ENCODE measurements at regions not wholly inside any gene's neighbourhood (a gene's known extent, or its start where the extent isn't known, plus 50 kb on each side); places are given as distances from the start of the nearest gene placed in this dataset.

DNA sequence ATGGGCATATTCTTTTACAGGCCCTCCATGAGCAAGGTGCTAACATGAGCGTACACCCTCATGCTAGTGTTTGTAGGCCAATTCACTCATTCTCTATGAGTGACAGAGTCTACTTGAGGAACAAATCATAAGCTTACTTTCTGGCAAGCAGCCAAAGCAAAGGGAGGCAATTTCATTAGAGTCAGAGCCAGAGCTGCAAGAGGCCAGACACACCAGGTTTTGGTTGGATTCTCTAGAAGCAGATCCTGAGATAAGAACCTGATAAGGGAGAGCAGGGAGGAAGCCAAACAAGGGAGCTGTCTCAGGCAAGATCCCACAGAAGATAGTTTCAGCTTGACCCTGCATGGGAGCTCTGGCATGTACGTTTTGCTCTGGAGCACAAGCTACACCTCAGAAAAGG lies 214.1 kb upstream of the CTNNB1 start:
- TF ChIP-seq POLR2A (IDR thresholded peaks at IDR 0.05) (no peak), CTCF (IDR thresholded peaks at IDR 0.05 in 4 of 5, conservative IDR thresholded peaks at IDR 0.05 in 1 of 5) (no peak)
- Histone ChIP-seq H3K27me3 (no peaks in the 10 kb centered on the region), H3K9me3 (no peaks in the 10 kb centered on the region), H3K4me3 (no peak overlapping the region), H3K4me1 (no peaks in the 10 kb centered on the region), H3K36me3 (no peaks in the 10 kb centered on the region), H3K27ac (no peak overlapping the region)
- DNase-seq: no peak
- intact Hi-C loops (cut with DNase I; ENCODE audit: low total_unique reads) (no loop called here), in situ Hi-C loops (cut with MboI; ENCODE audit: low sequenced_read_pairs in 4 of 4) (no loop called here)
- no peak for ATAC-seq

GRCh38 chr3:40988468-40988867 lies 210.8 kb upstream of the CTNNB1 start:
- intact Hi-C loops (cut with DNase I; ENCODE audit: low total_unique reads) (no loop called here), in situ Hi-C loops (cut with MboI; ENCODE audit: low sequenced_read_pairs in 4 of 4) (no loop called here)
- Histone ChIP-seq H3K4me3 (no peak overlapping the region), H3K9me3 (no peaks in the 10 kb centered on the region), H3K27me3 (no peaks in the 10 kb centered on the region), H3K4me1 (no peaks in the 10 kb centered on the region), H3K36me3 (no peaks in the 10 kb centered on the region), H3K27ac (no peak overlapping the region)
- ATAC-seq: no peak
- DNase-seq: no peak
- TF ChIP-seq POLR2A (IDR thresholded peaks at IDR 0.05) (no peak), CTCF (IDR thresholded peaks at IDR 0.05 in 4 of 5, conservative IDR thresholded peaks at IDR 0.05 in 1 of 5) (no peak)

DNA sequence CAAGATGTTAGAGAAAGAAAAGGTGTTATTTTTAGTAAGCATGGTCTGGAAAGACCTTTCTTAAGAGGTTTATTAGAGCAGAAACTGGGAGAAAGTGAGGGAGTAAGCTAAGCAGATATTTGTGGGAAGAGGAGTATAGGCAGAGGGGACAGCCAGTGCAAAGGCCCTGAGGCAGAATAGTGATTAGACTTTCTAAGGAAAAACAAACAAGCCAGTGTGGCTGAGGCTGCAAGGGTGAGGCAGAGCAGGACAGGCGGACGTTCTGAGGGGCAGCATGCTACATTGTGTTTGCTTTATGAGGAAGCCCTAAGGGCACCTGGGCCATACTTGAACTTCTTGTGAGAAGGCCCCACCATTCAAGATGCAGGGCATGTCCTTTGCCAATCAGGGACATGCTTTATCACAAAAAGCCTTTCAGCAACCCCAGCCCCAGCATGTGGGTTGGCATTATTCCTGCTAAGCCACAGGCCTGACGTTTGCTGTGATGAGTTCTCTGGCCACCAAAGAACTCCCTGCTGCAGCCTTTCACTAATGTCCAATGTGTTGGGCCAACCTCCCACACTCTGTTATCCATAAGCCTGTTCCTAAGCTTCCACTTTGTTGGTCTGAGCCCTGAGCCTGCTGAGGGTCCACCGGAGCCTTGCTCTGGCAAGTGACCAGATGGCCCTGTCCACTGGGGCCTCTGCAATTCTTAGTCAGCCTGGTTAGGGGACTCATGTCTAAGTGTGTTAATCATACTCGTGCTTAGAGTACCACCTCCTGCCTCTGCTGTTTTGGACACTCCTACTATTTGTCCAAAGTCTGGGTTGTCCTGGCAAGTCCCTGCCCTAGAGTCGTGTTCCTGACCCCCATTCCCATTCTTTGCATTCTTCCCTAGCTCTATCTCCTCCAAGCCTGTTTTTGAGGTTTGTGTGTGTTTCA lies 209.9 kb upstream of the CTNNB1 start:
- DNase-seq: no peak
- H3K27ac ChIP-seq: no peak overlapping the region
- H3K4me3 ChIP-seq: no peak overlapping the region
- no peaks in the 10 kb centered on the region for H3K9me3 ChIP-seq
- no peak for TF ChIP-seq POLR2A (IDR thresholded peaks at IDR 0.05)
- no peak for TF ChIP-seq CTCF (IDR thresholded peaks at IDR 0.05 in 4 of 5, conservative IDR thresholded peaks at IDR 0.05 in 1 of 5)
- no peaks in the 10 kb centered on the region for H3K27me3 ChIP-seq
- no peaks in the 10 kb centered on the region for H3K4me1 ChIP-seq
- in situ Hi-C loops (cut with MboI; ENCODE audit: low sequenced_read_pairs in 4 of 4): no loop called here
- intact Hi-C loops (cut with DNase I; ENCODE audit: low total_unique reads): no loop called here
- ATAC-seq: no peak
- no peaks in the 10 kb centered on the region for H3K36me3 ChIP-seq

- ATAC-seq: no peak
Observed at GRCh38 chr3:40990062-40990456, 209.2 kb upstream of the CTNNB1 start.

More at GRCh38 chr3:40990062-40990456, 209.2 kb upstream of the CTNNB1 start:
- in situ Hi-C loops (cut with MboI; ENCODE audit: low sequenced_read_pairs in 4 of 4) (no loop called here), intact Hi-C loops (cut with DNase I; ENCODE audit: low total_unique reads) (no loop called here)
- Histone ChIP-seq H3K4me1 (no peaks in the 10 kb centered on the region), H3K9me3 (no peaks in the 10 kb centered on the region), H3K4me3 (no peak overlapping the region), H3K36me3 (no peaks in the 10 kb centered on the region), H3K27ac (no peak overlapping the region), H3K27me3 (no peaks in the 10 kb centered on the region)
- DNase-seq: no peak
- no peak for TF ChIP-seq CTCF (IDR thresholded peaks at IDR 0.05 in 4 of 5, conservative IDR thresholded peaks at IDR 0.05 in 1 of 5)
